Type B pancreatic cell (in vitro differentiated cells): ENCODE measurements at regions not wholly inside any gene's neighbourhood (a gene's known extent, or its start where the extent isn't known, plus 50 kb on each side); places are given as distances from the start of the nearest gene placed in this dataset.

Source experiments
- DNase-seq: peaks from one replicate; pipeline ENCODE4 v3.0.0; 2021; ENCODE audit warnings: mixed read lengths; ENCODE audit not compliant: unreplicated experiment; ENCODE audit errors: extremely low spot score
- H3K27ac Mint-ChIP-seq: 2 replicates; pipeline ENCODE4 v1.8.0; 2021; ENCODE audit warnings: mild to moderate bottlenecking, mixed read lengths
- H3K27me3 Mint-ChIP-seq: 2 replicates; pipeline ENCODE4 v1.8.0; 2021; ENCODE audit warnings: mixed read lengths
- H3K36me3 Mint-ChIP-seq: 2 replicates; pipeline ENCODE4 v1.8.0; 2021; ENCODE audit warnings: mixed read lengths
- H3K4me1 Mint-ChIP-seq: one replicate; pipeline ENCODE4 v1.8.0; 2021; ENCODE audit warnings: mixed read lengths; ENCODE audit not compliant: unreplicated experiment
- H3K4me3 Mint-ChIP-seq: 2 replicates; pipeline ENCODE4 v1.8.0; 2021; ENCODE audit warnings: mild to moderate bottlenecking, mixed read lengths
- H3K9me3 Mint-ChIP-seq: 2 replicates; pipeline ENCODE4 v1.8.0; 2021; ENCODE audit warnings: mixed read lengths
- CTCF ChIP-seq: fragments of 200-600 bp; sonication (generic); conservative IDR thresholded peaks from 2 replicates; pipeline ENCODE4 v1.5.0; 2021; ENCODE audit warnings: antibody characterized with exemption, mild to moderate bottlenecking

GRCh38 chr10:4262449-4262848 is 477.4 kb upstream of the KLF6 start:
- peaks cover 10% of the 10 kb centered on the region for H3K4me1 Mint-ChIP-seq

GRCh38 chr10:4260483-4261124 is 475.6 kb upstream of the KLF6 start:
- H3K27me3 Mint-ChIP-seq = no peaks in the 10 kb centered on the region
- no peak for TF ChIP-seq CTCF
- DNase-seq = no peak
- no peak overlapping the region for H3K4me3 Mint-ChIP-seq
- H3K36me3 Mint-ChIP-seq = no peaks in the 10 kb centered on the region
- peaks cover 5% of the 10 kb centered on the region for H3K9me3 Mint-ChIP-seq
- peaks cover 4% of the 10 kb centered on the region for H3K4me1 Mint-ChIP-seq
- no peak overlapping the region for H3K27ac Mint-ChIP-seq

More at GRCh38 chr10:4262449-4262848, 477.4 kb upstream of the KLF6 start:
- no peak overlapping the region for H3K27ac Mint-ChIP-seq
- no peaks in the 10 kb centered on the region for H3K27me3 Mint-ChIP-seq
- H3K4me3 Mint-ChIP-seq = no peak overlapping the region
- H3K9me3 Mint-ChIP-seq = no peaks in the 10 kb centered on the region
- no peak for DNase-seq
- TF ChIP-seq CTCF = no peak
- no peaks in the 10 kb centered on the region for H3K36me3 Mint-ChIP-seq

- Mint-ChIP-seq H3K27ac (no peak overlapping the region), H3K4me3 (no peak overlapping the region), H3K9me3 (peaks cover 15% of the 10 kb centered on the region), H3K4me1 (peaks cover 4% of the 10 kb centered on the region), H3K36me3 (no peaks in the 10 kb centered on the region), H3K27me3 (no peaks in the 10 kb centered on the region)
- TF ChIP-seq CTCF = no peak
- DNase-seq = no peak
Measured at GRCh38 chr10:4257939-4258465, 473.0 kb upstream of the KLF6 start.

GRCh38 chr10:4256971-4257370 is 472.0 kb upstream of the KLF6 start:
- Mint-ChIP-seq H3K36me3 (no peaks in the 10 kb centered on the region), H3K27ac (no peak overlapping the region), H3K9me3 (peaks cover 15% of the 10 kb centered on the region), H3K27me3 (no peaks in the 10 kb centered on the region), H3K4me1 (peaks cover 4% of the 10 kb centered on the region), H3K4me3 (no peak overlapping the region)
- no peak for DNase-seq
- no peak for TF ChIP-seq CTCF

- Mint-ChIP-seq H3K36me3 (no peaks in the 10 kb centered on the region), H3K27me3 (no peaks in the 10 kb centered on the region), H3K27ac (no peak overlapping the region), H3K9me3 (peaks cover 15% of the 10 kb centered on the region), H3K4me1 (peaks cover 4% of the 10 kb centered on the region), H3K4me3 (no peak overlapping the region)
- DNase-seq = no peak
- TF ChIP-seq CTCF = no peak
Measured at GRCh38 chr10:4255751-4256150, 470.7 kb upstream of the KLF6 start.
